OCI-LY7 (cell line): ENCODE measurements at regions not wholly inside any gene's neighbourhood (a gene's known extent, or its start where the extent isn't known, plus 50 kb on each side); places are given as distances from the start of the nearest gene placed in this dataset.

Experiments used
- BruUV-seq: library from RNA; stranded (reverse); fragments of 400-500 nt; replicated peaks from 2 replicates; lab custom pipeline; 2021; lab: Mats Ljungman, UMichigan
- CTCF ChIA-PET: fragments of 300-600 bp; sonication (Branson Sonifier 250); formaldehyde crosslinking; loops from one replicate; lab custom pipeline; 2022; ENCODE audit warnings: antibody characterized with exemption; ENCODE audit not compliant: unreplicated experiment; lab: Charles Lee
- POLR2A ChIA-PET: fragments of 300-600 bp; sonication (Branson Sonifier 250); formaldehyde crosslinking; loops from one replicate; lab custom pipeline; 2022; ENCODE audit warnings: antibody characterized with exemption; lab: Charles Lee
- DNase-seq: peaks from one replicate; pipeline ENCODE4 v3.0.0-alpha.2; 2015; ENCODE audit warnings: low spot score
- H2AFZ ChIP-seq: fragments of 200-600 bp; sonication (generic), shearing (Covaris generic); 2 replicates; pipeline ENCODE4 v1.6.1; 2014; ENCODE audit warnings: mild to moderate bottlenecking, antibody characterized with exemption, low read length, moderate library complexity
- H3K27ac ChIP-seq: fragments of 200-600 bp; sonication (generic); 2 replicates; pipeline ENCODE4 v1.5.1; 2014; ENCODE audit warnings: mixed run types, low read depth, mild to moderate bottlenecking, moderate library complexity, low read length, inconsistent platforms; ENCODE audit not compliant: poor library complexity, severe bottlenecking
- H3K36me3 ChIP-seq: fragments of 200-600 bp; sonication (generic); 2 replicates; pipeline ENCODE4 v1.6.1; 2014; ENCODE audit warnings: mild to moderate bottlenecking, antibody characterized with exemption, low read length, moderate library complexity, mixed read lengths; ENCODE audit not compliant: insufficient read depth
- H3K4me1 ChIP-seq: fragments of 200-600 bp; sonication (generic); 2 replicates; pipeline ENCODE4 v1.5.1; 2014; ENCODE audit warnings: mild to moderate bottlenecking, low read length; ENCODE audit not compliant: insufficient read depth, poor library complexity, severe bottlenecking
- H3K4me2 ChIP-seq: fragments of 200-600 bp; sonication (generic); 2 replicates; pipeline ENCODE4 v1.6.1; 2014; ENCODE audit warnings: mild to moderate bottlenecking, low read length
- H3K4me3 ChIP-seq: fragments of 200-600 bp; sonication (generic); 2 replicates; pipeline ENCODE4 v1.5.1; 2014; ENCODE audit warnings: mild to moderate bottlenecking, low read depth, low read length; ENCODE audit not compliant: poor library complexity, severe bottlenecking
- H3K79me2 ChIP-seq: fragments of 200-600 bp; sonication (generic); 2 replicates; pipeline ENCODE4 v1.6.1; 2016; ENCODE audit warnings: low read depth, mild to moderate bottlenecking, low read length, moderate library complexity, mixed read lengths; ENCODE audit not compliant: insufficient read depth
- H3K9me2 ChIP-seq: fragments of 200-600 bp; sonication (generic); 2 replicates; pipeline ENCODE4 v1.6.1; 2016; ENCODE audit warnings: mild to moderate bottlenecking, low read length, mixed read lengths; ENCODE audit not compliant: insufficient read depth
- H3K9me3 ChIP-seq: fragments of 200-600 bp; sonication (generic); 2 replicates; pipeline ENCODE4 v1.6.1; 2014; ENCODE audit warnings: mild to moderate bottlenecking, mixed run types, low read length, mixed read lengths
- H4K20me1 ChIP-seq: fragments of 200-600 bp; sonication (generic); 2 replicates; pipeline ENCODE4 v1.6.1; 2014; ENCODE audit warnings: mild to moderate bottlenecking, antibody characterized with exemption, low read length, moderate library complexity, mixed read lengths; ENCODE audit not compliant: insufficient read depth
- EZH2phosphoT487 ChIP-seq: fragments of 200-600 bp; sonication (generic); IDR thresholded peaks from 2 replicates; pipeline ENCODE4 v1.6.1; 2018; ENCODE audit warnings: low read depth, borderline replicate concordance, mild to moderate bottlenecking, mixed run types, antibody characterized with exemption, low read length, moderate library complexity, mixed read lengths
- intact Hi-C: fragments of 100-400 bp; cut with micrococcal nuclease; formaldehyde crosslinking; loops from one replicate; pipeline ENCODE4 v1.10.0; 2022; ENCODE audit not compliant: unreplicated experiment
- TF ChIP-seq, protein P1 (sequence below): fragments of 200-600 bp; sonication (generic); conservative IDR thresholded peaks from 2 replicates; pipeline ENCODE4 v1.5.1; 2014; ENCODE audit warnings: mild to moderate bottlenecking, antibody characterized with exemption, low read length, moderate library complexity, mixed read lengths

GRCh38 chr16:76650582-76650981, 373.4 kb downstream of the CNTNAP4 start:
- Histone ChIP-seq H4K20me1 (no peaks in the 10 kb centered on the region), H3K4me3 (no peak overlapping the region), H3K4me2 (no peak overlapping the region), H3K9me2 (no peaks in the 10 kb centered on the region), H3K9me3 (no peaks in the 10 kb centered on the region), H3K4me1 (no peaks in the 10 kb centered on the region), H3K27ac (no peak overlapping the region), H3K79me2 (no peaks in the 10 kb centered on the region), H3K36me3 (no peaks in the 10 kb centered on the region), H2AFZ (no peak overlapping the region)
- no TSS peak for BruUV-seq
- intact Hi-C loops: loop anchor here (10.0 kb wide), 2 partner anchors 376 to 846 kb away; partner anchors contain the start of gene CNTNAP4
- TF ChIP-seq, protein P1, sequence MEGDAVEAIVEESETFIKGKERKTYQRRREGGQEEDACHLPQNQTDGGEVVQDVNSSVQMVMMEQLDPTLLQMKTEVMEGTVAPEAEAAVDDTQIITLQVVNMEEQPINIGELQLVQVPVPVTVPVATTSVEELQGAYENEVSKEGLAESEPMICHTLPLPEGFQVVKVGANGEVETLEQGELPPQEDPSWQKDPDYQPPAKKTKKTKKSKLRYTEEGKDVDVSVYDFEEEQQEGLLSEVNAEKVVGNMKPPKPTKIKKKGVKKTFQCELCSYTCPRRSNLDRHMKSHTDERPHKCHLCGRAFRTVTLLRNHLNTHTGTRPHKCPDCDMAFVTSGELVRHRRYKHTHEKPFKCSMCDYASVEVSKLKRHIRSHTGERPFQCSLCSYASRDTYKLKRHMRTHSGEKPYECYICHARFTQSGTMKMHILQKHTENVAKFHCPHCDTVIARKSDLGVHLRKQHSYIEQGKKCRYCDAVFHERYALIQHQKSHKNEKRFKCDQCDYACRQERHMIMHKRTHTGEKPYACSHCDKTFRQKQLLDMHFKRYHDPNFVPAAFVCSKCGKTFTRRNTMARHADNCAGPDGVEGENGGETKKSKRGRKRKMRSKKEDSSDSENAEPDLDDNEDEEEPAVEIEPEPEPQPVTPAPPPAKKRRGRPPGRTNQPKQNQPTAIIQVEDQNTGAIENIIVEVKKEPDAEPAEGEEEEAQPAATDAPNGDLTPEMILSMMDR: no peak
- TF ChIP-seq EZH2phosphoT487: no peak
- no peak for DNase-seq
- ChIA-PET CTCF (no interaction called here), POLR2A (no interaction called here)

- no TSS peak for BruUV-seq
- Histone ChIP-seq H3K4me2 (no peak overlapping the region), H3K9me2 (no peaks in the 10 kb centered on the region), H4K20me1 (no peaks in the 10 kb centered on the region), H3K4me1 (no peaks in the 10 kb centered on the region), H3K79me2 (no peaks in the 10 kb centered on the region), H3K9me3 (no peaks in the 10 kb centered on the region), H3K27ac (no peak overlapping the region), H3K4me3 (no peak overlapping the region), H2AFZ (no peak overlapping the region), H3K36me3 (no peaks in the 10 kb centered on the region)
- CTCF ChIA-PET: no interaction called here
- no peak for TF ChIP-seq EZH2phosphoT487
- TF ChIP-seq, protein P1: peak; percentile 83
- intact Hi-C loops: loop anchor here (10.0 kb wide), 2 partner anchors 379 to 849 kb away; partner anchors contain the start of gene CNTNAP4
- POLR2A ChIA-PET: no interaction called here
- peak; percentile 59 for DNase-seq
Observed at GRCh38 chr16:76653390-76654026, 376.3 kb downstream of the CNTNAP4 start.

GRCh38 chr16:76654088-76654820, 377.1 kb downstream of the CNTNAP4 start:
- no peaks in the 10 kb centered on the region for H3K79me2 ChIP-seq
- ChIA-PET CTCF (no interaction called here), POLR2A (no interaction called here)
- TF ChIP-seq, protein P1: no peak
- no peak for TF ChIP-seq EZH2phosphoT487
- BruUV-seq: no TSS peak
- no peak overlapping the region for H3K27ac ChIP-seq
- H3K4me3 ChIP-seq: no peak overlapping the region
- intact Hi-C loops: loop anchor here (10.0 kb wide), 2 partner anchors 379 to 849 kb away; partner anchors contain the start of gene CNTNAP4
- H4K20me1 ChIP-seq: no peaks in the 10 kb centered on the region
- no peaks in the 10 kb centered on the region for H3K36me3 ChIP-seq
- no peak overlapping the region for H3K4me2 ChIP-seq
- no peak overlapping the region for H2AFZ ChIP-seq
- no peak for DNase-seq
- H3K4me1 ChIP-seq: no peaks in the 10 kb centered on the region
- no peaks in the 10 kb centered on the region for H3K9me2 ChIP-seq
- H3K9me3 ChIP-seq: no peaks in the 10 kb centered on the region
